ENCODE measurements at regions not wholly inside any gene's neighbourhood (a gene's known extent, or its start where the extent isn't known, plus 50 kb on each side); places are given as distances from the start of the nearest gene placed in this dataset.

GRCh38 chr6:167590193-167590592, 236.5 kb upstream of the AFDN start:
- Histone ChIP-seq H3K4me2 (replicated peaks; ENCODE audit: extremely low read depth, low read length, poor library complexity, severe bottlenecking) (no peak overlapping the region), H3K36me3 (replicated peaks in 1 of 2; ENCODE audit: control insufficient read depth in 1 of 2, insufficient read depth in 2 of 2, low read length in 2 of 2) (no peaks in the 10 kb centered on the region), H3K79me2 (ENCODE audit: insufficient read depth, low read length) (no peaks in the 10 kb centered on the region), H3K9me3 (replicated peaks in 1 of 2; ENCODE audit: control insufficient read depth in 1 of 2, insufficient read depth in 1 of 2, low read length in 2 of 2) (peaks cover 0 to 6% of the 10 kb centered on the region in 2 donors), H3K27me3 (ENCODE audit: control insufficient read depth in 2 of 2, insufficient read depth in 2 of 2, low read length in 2 of 2) (no peaks in the 10 kb centered on the region), H3K4me1 (ENCODE audit: control insufficient read depth in 1 of 2, insufficient read depth in 2 of 2, low read length in 2 of 2) (no peaks in the 10 kb centered on the region), H2AFZ (ENCODE audit: insufficient read depth, low read depth, low read length, poor library complexity, severe bottlenecking) (no peak overlapping the region), H3K9ac (ENCODE audit: insufficient read depth, low read length, poor library complexity, severe bottlenecking) (no peak overlapping the region), H3K4me3 (replicated peaks in 1 of 3; ENCODE audit: low read depth in 2 of 3, low read length in 3 of 3) (no peak overlapping the region), H3K27ac (ENCODE audit: low read depth in 1 of 2, low read length in 2 of 2) (no peak overlapping the region), H4K20me1 (ENCODE audit: insufficient read depth, low read length) (no peaks in the 10 kb centered on the region)
- no peak for DNase-seq
- 93% methylated on average over 3 of the region's 3 CpGs for WGBS (ENCODE audit: insufficient coverage)
- peaks cover 0 to 2% (median 2%) of the 10 kb centered on the region in 3 donors for H3K27me3 Mint-ChIP-seq (ENCODE audit: low read depth in 3 of 3)
- H3K36me3 Mint-ChIP-seq: no peaks in the 10 kb centered on the region
- H3K27ac Mint-ChIP-seq: no peak overlapping the region
- no peak for TF ChIP-seq CTCF (IDR thresholded peaks at IDR 0.05)
- peaks cover 2 to 12% (median 5%) of the 10 kb centered on the region in 7 donors for H3K9me3 Mint-ChIP-seq
- H3K4me3 Mint-ChIP-seq: no peak overlapping the region
- no peaks in the 10 kb centered on the region for H3K4me1 Mint-ChIP-seq
- intact Hi-C loops (cut with micrococcal nuclease): no loop called here

All from CD14-positive monocyte (primary cell).